ENCODE measurements at regions not wholly inside any gene's neighbourhood (a gene's known extent, or its start where the extent isn't known, plus 50 kb on each side); places are given as distances from the start of the nearest gene placed in this dataset.
"Not testable (repeated sequence)": the region's sequence is repeated elsewhere in the genome, so short reads cannot be mapped to it uniquely, and the experiment has no call there.

DNA sequence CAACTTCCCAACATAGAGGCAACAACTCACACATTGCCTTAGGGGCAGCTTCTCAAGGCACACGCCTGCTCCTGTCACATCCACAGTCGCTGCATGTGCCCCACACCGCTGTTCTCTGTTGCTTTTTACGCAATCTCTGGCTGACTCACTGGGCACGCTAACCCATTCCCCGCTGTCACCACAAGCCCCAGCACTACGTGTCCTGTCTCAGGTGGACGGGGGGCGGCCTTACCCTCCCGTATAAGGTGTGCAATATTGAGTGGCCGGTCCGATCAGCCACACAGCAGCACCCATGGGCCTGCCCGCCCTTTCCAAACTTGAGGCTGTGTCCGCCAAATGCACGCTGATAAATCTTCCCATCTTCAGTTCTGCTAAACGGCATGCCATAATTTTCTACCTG lies 75.5 kb upstream of the TNK2 start:
- TF ChIP-seq, protein P1, sequence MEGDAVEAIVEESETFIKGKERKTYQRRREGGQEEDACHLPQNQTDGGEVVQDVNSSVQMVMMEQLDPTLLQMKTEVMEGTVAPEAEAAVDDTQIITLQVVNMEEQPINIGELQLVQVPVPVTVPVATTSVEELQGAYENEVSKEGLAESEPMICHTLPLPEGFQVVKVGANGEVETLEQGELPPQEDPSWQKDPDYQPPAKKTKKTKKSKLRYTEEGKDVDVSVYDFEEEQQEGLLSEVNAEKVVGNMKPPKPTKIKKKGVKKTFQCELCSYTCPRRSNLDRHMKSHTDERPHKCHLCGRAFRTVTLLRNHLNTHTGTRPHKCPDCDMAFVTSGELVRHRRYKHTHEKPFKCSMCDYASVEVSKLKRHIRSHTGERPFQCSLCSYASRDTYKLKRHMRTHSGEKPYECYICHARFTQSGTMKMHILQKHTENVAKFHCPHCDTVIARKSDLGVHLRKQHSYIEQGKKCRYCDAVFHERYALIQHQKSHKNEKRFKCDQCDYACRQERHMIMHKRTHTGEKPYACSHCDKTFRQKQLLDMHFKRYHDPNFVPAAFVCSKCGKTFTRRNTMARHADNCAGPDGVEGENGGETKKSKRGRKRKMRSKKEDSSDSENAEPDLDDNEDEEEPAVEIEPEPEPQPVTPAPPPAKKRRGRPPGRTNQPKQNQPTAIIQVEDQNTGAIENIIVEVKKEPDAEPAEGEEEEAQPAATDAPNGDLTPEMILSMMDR (IDR thresholded peaks at IDR 0.05) = not testable (repeated sequence)
- not testable (repeated sequence) for TF ChIP-seq POLR2AphosphoS5 (IDR thresholded peaks at IDR 0.05; ENCODE audit: insufficient read depth in 1 of 2, low read depth in 1 of 2); POLR2A (IDR thresholded peaks at IDR 0.05)
